Lower leg skin (tissue), 3 donors: ENCODE measurements at regions not wholly inside any gene's neighbourhood (a gene's known extent, or its start where the extent isn't known, plus 50 kb on each side); places are given as distances from the start of the nearest gene placed in this dataset.

Experiments
- POLR2A ChIP-seq, 2 donors: fragments of 450-650 bp; IDR thresholded peaks; one replicate each; pipeline ENCODE4 v1.6.1; 2016 to 2017; ENCODE audit warnings: antibody characterized with exemption in 2 of 2, mild to moderate bottlenecking in 1 of 2, moderate library complexity in 1 of 2
- TF ChIP-seq, protein P1 (sequence below), 3 donors: fragments of 450-650 bp; IDR thresholded peaks; one replicate each; pipeline ENCODE4 v1.5.1; 2016; ENCODE audit warnings: antibody characterized with exemption in 3 of 3, mild to moderate bottlenecking in 3 of 3, moderate library complexity in 2 of 3

DNA sequence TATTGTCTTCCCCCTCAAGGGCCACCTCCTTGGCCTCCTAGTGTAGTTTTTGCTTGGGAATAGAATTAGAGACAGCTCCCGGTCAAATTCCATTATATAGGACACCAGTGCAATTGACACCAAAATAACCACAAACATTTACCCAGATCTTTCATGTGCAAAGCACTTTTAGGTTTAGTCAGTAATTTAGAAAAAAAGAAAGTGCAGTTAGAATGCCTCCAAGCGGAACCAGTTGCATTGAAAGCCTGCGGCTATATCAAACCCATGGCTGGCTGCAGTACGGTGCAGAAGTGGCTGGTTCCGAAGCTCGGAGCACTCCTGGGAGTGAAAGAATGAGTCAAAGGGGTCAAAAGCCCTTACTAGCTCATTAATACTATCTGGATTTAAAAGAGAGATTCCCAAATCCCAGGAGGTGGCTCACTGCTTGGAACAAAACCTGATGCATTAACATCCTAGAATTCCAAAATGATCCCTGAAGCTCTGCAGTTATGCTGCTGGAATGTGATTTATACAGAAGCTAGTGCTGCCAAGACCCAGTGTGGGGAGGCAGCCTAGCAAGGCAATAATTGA, 432.2 kb upstream of the KLHL29 start:
- TF ChIP-seq, protein P1, sequence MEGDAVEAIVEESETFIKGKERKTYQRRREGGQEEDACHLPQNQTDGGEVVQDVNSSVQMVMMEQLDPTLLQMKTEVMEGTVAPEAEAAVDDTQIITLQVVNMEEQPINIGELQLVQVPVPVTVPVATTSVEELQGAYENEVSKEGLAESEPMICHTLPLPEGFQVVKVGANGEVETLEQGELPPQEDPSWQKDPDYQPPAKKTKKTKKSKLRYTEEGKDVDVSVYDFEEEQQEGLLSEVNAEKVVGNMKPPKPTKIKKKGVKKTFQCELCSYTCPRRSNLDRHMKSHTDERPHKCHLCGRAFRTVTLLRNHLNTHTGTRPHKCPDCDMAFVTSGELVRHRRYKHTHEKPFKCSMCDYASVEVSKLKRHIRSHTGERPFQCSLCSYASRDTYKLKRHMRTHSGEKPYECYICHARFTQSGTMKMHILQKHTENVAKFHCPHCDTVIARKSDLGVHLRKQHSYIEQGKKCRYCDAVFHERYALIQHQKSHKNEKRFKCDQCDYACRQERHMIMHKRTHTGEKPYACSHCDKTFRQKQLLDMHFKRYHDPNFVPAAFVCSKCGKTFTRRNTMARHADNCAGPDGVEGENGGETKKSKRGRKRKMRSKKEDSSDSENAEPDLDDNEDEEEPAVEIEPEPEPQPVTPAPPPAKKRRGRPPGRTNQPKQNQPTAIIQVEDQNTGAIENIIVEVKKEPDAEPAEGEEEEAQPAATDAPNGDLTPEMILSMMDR (IDR thresholded peaks at IDR 0.05), result no peak
- no peak for TF ChIP-seq POLR2A (IDR thresholded peaks at IDR 0.05)
